OCI-LY3 (cell line): ENCODE measurements at regions not wholly inside any gene's neighbourhood (a gene's known extent, or its start where the extent isn't known, plus 50 kb on each side); places are given as distances from the start of the nearest gene placed in this dataset.
"Not testable (repeated sequence)": the region's sequence is repeated elsewhere in the genome, so short reads cannot be mapped to it uniquely, and the experiment has no call there.

ENCODE experiments used
- H2AFZ ChIP-seq: fragments of 200-600, 300-600 bp; shearing (Covaris generic); 2 replicates; pipeline ENCODE4 v1.6.0; 2014; ENCODE audit warnings: antibody characterized with exemption, low read depth, low read length
- H3K27ac ChIP-seq: fragments of 200-600, 300-600 bp; sonication (generic); 2 replicates; pipeline ENCODE4 v1.5.1; 2014; ENCODE audit warnings: mild to moderate bottlenecking, low read length, moderate library complexity, mixed read lengths
- H3K27me3 ChIP-seq: fragments of 200-600, 300-600 bp; sonication (generic); 2 replicates; pipeline ENCODE4 v1.6.1; 2014; ENCODE audit warnings: low read depth, low read length, mixed read lengths
- H3K36me3 ChIP-seq: fragments of 200-600, 300-600 bp; sonication (generic); replicated peaks from 2 replicates; pipeline ENCODE3; 2014; ENCODE audit warnings: low read depth, low read length, mixed read lengths
- H3K4me1 ChIP-seq: fragments of 300-600, 200-600 bp; sonication (generic); 2 replicates; pipeline ENCODE4 v1.6.1; 2014; ENCODE audit warnings: low read length, mixed read lengths
- H3K4me2 ChIP-seq: fragments of 200-600, 300-600 bp; sonication (generic); 2 replicates; pipeline ENCODE4 v1.6.1; 2014; ENCODE audit warnings: low read length, mixed read lengths
- H3K4me3 ChIP-seq: fragments of 300-600, 200-600 bp; sonication (generic); 2 replicates; pipeline ENCODE4 v1.5.1; 2014; ENCODE audit warnings: antibody characterized with exemption, mild to moderate bottlenecking, low read length, moderate library complexity
- H3K79me2 ChIP-seq: fragments of 300-600, 200-600 bp; shearing (Covaris generic); 2 replicates; pipeline ENCODE4 v1.6.1; 2014; ENCODE audit warnings: mild to moderate bottlenecking, low read length, mixed read lengths
- H3K9ac ChIP-seq: fragments of 300-600, 200-600 bp; shearing (Covaris generic); 2 replicates; pipeline ENCODE4 v1.6.0; 2014; ENCODE audit warnings: mild to moderate bottlenecking, low read length, moderate library complexity
- H3K9me3 ChIP-seq: fragments of 200-600, 300-600 bp; shearing (Covaris generic); 2 replicates; pipeline ENCODE4 v1.6.1; 2014; ENCODE audit warnings: low read length, mixed read lengths; ENCODE audit not compliant: insufficient read depth
- H4K20me1 ChIP-seq: fragments of 200-600, 300-600 bp; sonication (generic); 2 replicates; pipeline ENCODE4 v1.6.1; 2016; ENCODE audit warnings: low read length, mixed read lengths; ENCODE audit not compliant: insufficient read depth
- CTCF ChIP-seq: fragments of 200-600, 300-600 bp; sonication (generic); IDR thresholded peaks from 2 replicates; pipeline ENCODE4 v1.5.1; 2014; ENCODE audit warnings: antibody characterized with exemption, low read length, low read depth
- EZH2phosphoT487 ChIP-seq: fragments of 200-600 bp; shearing (Covaris generic); IDR thresholded peaks from 2 replicates; pipeline ENCODE4 v1.6.1; 2018; ENCODE audit warnings: antibody characterized with exemption, mixed run types, low read depth

- not testable (repeated sequence) for H4K20me1 ChIP-seq, H3K9ac ChIP-seq, H3K36me3 ChIP-seq, H3K27me3 ChIP-seq, H3K9me3 ChIP-seq, H3K4me2 ChIP-seq, H3K27ac ChIP-seq, H3K4me1 ChIP-seq, H2AFZ ChIP-seq, H3K4me3 ChIP-seq, H3K79me2 ChIP-seq
Observed at GRCh38 chrX:123788193-123788592, 55.3 kb upstream of the THOC2 start.

- Histone ChIP-seq H3K9me3 (no peaks in the 10 kb centered on the region), H3K9ac (no peak overlapping the region), H3K4me2 (no peak overlapping the region), H2AFZ (no peak overlapping the region), H4K20me1 (no peaks in the 10 kb centered on the region), H3K27ac (no peak overlapping the region), H3K36me3 (no peaks in the 10 kb centered on the region), H3K4me1 (peaks cover 6% of the 10 kb centered on the region), H3K4me3 (no peak overlapping the region), H3K27me3 (no peaks in the 10 kb centered on the region), H3K79me2 (no peaks in the 10 kb centered on the region)
- TF ChIP-seq CTCF, result no peak
- no peak for TF ChIP-seq EZH2phosphoT487
Observed at GRCh38 chrX:123788744-123789143, 55.9 kb upstream of the THOC2 start.

GRCh38 chrX:123797543-123798447 is 62.1 kb upstream of the XIAP start:
- H2AFZ ChIP-seq, result no peak overlapping the region
- H3K36me3 ChIP-seq, result no peaks in the 10 kb centered on the region
- H3K79me2 ChIP-seq, result no peaks in the 10 kb centered on the region
- H4K20me1 ChIP-seq, result no peaks in the 10 kb centered on the region
- H3K27ac ChIP-seq, result no peak overlapping the region
- H3K4me1 ChIP-seq, result no peaks in the 10 kb centered on the region
- H3K27me3 ChIP-seq, result no peaks in the 10 kb centered on the region
- no peaks in the 10 kb centered on the region for H3K9me3 ChIP-seq
- no peak overlapping the region for H3K4me2 ChIP-seq
- H3K4me3 ChIP-seq, result no peak overlapping the region
- TF ChIP-seq CTCF (no peak), EZH2phosphoT487 (no peak)
- no peak overlapping the region for H3K9ac ChIP-seq

GRCh38 chrX:123798706-123799430 is 61.0 kb upstream of the XIAP start:
- H2AFZ ChIP-seq, H3K27me3 ChIP-seq, H4K20me1 ChIP-seq, H3K4me1 ChIP-seq, H3K9ac ChIP-seq, H3K36me3 ChIP-seq, H3K4me2 ChIP-seq, H3K4me3 ChIP-seq, H3K9me3 ChIP-seq, H3K27ac ChIP-seq, H3K79me2 ChIP-seq: not testable (repeated sequence)

GRCh38 chrX:123801901-123802300 is 58.0 kb upstream of the XIAP start:
- H2AFZ ChIP-seq, result no peak overlapping the region
- no peak overlapping the region for H3K27ac ChIP-seq
- H3K4me3 ChIP-seq, result no peak overlapping the region
- TF ChIP-seq CTCF (no peak), EZH2phosphoT487 (no peak)
- H3K36me3 ChIP-seq, result no peaks in the 10 kb centered on the region
- H3K9me3 ChIP-seq, result no peaks in the 10 kb centered on the region
- H3K9ac ChIP-seq, result no peak overlapping the region
- H4K20me1 ChIP-seq, result no peaks in the 10 kb centered on the region
- H3K4me1 ChIP-seq, result 0 out of 2 replicates have a peak, but pooled peaks cover 2% of the 10 kb centered on the region
- H3K4me2 ChIP-seq, result no peak overlapping the region
- H3K27me3 ChIP-seq, result no peaks in the 10 kb centered on the region
- H3K79me2 ChIP-seq, result no peaks in the 10 kb centered on the region
